ENCODE measurements at regions not wholly inside any gene's neighbourhood (a gene's known extent, or its start where the extent isn't known, plus 50 kb on each side); places are given as distances from the start of the nearest gene placed in this dataset.

DNA sequence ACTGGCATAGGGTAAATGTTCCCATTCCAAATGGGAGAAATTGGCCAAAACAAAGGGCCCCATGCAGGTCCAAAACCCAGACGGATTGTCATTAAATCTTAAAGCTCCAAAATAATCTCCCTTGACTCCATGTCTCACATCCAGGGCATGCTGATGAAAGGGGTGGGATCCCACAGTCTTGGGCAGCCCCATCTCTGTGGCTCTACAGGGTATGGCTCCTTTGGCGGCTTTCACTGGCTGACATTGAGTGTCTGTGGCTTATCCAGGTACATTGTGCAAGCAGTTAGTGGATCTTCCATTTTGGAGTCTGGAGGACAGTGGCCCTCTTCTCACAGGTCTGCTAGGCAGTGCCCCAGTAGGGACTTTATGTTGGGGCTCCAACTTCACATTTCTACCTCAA, 772.9 kb upstream of the INTU start:
- ATAC-seq (ENCODE audit: low FRiP score) (no peak), DNase-seq (ENCODE audit: low spot score) (no peak)
- TF ChIP-seq, protein P1, sequence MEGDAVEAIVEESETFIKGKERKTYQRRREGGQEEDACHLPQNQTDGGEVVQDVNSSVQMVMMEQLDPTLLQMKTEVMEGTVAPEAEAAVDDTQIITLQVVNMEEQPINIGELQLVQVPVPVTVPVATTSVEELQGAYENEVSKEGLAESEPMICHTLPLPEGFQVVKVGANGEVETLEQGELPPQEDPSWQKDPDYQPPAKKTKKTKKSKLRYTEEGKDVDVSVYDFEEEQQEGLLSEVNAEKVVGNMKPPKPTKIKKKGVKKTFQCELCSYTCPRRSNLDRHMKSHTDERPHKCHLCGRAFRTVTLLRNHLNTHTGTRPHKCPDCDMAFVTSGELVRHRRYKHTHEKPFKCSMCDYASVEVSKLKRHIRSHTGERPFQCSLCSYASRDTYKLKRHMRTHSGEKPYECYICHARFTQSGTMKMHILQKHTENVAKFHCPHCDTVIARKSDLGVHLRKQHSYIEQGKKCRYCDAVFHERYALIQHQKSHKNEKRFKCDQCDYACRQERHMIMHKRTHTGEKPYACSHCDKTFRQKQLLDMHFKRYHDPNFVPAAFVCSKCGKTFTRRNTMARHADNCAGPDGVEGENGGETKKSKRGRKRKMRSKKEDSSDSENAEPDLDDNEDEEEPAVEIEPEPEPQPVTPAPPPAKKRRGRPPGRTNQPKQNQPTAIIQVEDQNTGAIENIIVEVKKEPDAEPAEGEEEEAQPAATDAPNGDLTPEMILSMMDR (IDR thresholded peaks at IDR 0.05), result no peak

DNA sequence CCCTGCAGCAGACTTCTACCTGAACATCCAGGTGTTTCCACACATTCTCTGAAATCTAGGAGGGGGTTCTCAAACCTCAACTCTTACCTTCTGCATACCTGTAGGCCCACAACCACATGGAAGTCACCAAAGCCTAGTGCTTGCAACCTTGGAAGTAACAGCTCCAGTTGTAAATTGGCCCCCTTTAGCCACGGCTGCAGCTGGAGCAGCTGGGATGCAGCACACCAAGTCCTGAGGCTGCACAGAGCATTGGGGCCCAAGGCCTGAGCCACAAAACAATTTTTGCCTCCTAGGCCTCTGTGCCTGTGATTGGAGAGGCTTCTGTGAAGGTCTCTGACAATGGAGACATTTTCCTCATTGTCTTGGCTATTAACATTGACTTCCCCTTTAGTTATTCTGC, 772.4 kb upstream of the INTU start:
- TF ChIP-seq, protein P1 (IDR thresholded peaks at IDR 0.05), result no peak
- DNase-seq (ENCODE audit: low spot score), result no peak
- ATAC-seq (ENCODE audit: low FRiP score), result no peak

DNA sequence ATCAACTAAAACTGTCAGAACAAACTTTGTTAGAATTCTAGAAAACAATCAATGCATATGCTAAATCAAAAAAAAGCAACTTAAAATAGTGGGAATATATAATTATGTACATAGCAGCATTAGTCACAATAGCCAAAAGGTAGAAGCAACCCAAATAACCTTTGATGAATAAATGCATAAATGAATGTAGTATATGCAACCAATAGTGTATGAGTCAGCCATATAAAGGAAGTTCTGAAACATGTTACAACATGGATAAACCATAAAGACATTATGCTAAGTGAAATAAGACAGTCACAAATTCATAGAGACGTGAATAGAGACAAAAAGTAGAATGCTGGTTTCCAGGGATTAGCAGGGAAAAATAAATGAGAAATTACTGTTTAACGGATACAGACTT, 762.8 kb upstream of the INTU start:
- TF ChIP-seq, protein P1 (IDR thresholded peaks at IDR 0.05), result no peak
- ATAC-seq (ENCODE audit: low FRiP score), result no peak
- DNase-seq (ENCODE audit: low spot score), result no peak

DNA sequence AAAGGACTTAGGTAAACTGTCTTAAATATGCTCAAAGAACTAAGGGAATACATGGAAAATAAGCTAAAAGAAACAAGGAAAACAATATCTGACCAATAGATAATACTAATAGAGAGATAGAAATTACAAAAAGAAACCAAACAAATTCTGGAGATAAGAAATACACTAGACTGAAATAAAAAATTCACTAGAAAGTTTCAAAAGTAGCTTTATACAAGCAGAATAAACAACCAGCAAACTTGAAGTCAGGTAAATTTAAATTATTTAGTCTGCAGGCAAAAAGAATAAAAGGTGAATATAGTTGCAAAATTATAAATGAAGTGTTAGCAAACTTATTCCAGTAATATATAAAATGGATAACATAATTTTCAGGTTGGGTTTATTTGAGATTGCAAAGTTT, 760.9 kb upstream of the INTU start:
- TF ChIP-seq, protein P1 (IDR thresholded peaks at IDR 0.05), result no peak
- ATAC-seq (ENCODE audit: low FRiP score) (no peak), DNase-seq (ENCODE audit: low spot score) (no peak)

DNA sequence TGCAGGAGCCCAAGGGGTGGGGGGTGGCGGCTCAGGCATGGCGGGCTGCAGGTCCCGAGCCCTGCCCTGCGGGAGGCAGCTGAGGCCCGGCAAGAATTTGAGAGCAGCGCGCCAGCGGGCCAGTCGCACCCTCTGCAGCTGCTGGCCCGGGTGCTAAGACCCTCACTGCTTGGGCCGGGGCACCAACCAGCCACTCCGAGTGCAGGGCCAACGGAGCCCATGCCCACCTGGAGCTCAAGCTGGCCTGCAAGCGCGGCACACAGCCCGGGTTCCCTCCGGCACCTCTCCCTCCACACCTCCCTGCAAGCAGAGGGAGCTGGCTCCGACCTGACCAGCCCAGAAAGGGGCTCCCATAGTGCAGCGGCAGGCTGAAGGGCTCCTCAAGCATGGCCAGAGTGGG, 758.2 kb upstream of the INTU start:
- no peak for DNase-seq (ENCODE audit: low spot score)
- ATAC-seq (ENCODE audit: low FRiP score), result no peak
- TF ChIP-seq, protein P1 (IDR thresholded peaks at IDR 0.05), result no peak

DNA sequence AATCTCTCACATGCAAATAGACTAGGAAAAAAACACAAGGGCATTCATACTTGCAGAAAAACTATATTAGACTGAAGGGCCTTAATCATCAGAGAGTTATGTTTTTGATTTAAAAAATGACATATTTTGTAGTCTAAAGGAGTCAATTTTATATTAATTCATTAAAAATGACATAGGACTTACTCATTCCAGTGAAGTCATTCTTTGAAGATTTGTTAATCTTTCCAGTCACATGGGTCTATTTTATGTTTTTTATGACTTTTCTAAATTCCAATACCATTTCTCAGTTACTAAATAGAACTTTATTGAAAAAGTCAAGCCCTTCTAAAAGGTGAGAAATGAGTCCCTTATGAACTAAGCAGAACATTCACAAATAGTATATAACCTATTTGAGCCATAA, 743.8 kb upstream of the INTU start:
- TF ChIP-seq, protein P1 (IDR thresholded peaks at IDR 0.05), result no peak
- DNase-seq (ENCODE audit: low spot score) (no peak), ATAC-seq (ENCODE audit: low FRiP score) (no peak)

DNA sequence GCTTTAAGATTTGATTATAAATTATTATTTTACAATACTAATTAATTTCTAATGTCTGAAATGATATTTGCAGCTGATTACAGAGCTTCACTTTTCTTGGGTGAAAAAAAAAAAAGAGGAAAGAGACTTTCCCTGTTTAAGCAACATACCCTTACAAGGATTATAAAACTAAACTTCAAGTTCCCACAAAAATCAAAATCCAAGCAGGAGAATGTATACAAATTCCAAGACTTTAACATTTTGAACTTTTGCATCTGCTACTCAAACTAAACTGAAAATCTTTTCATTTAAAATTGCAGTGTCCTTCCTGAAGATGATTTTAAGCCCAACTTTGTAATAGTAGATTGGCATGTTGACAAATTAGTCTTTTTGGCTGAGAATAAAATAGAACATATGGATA, 742.4 kb upstream of the INTU start:
- ATAC-seq (ENCODE audit: low FRiP score), result no peak
- DNase-seq (ENCODE audit: low spot score), result no peak
- TF ChIP-seq, protein P1 (IDR thresholded peaks at IDR 0.05), result no peak

Data from omental fat pad (tissue), 3 donors.